ENCODE measurements at regions not wholly inside any gene's neighbourhood (a gene's known extent, or its start where the extent isn't known, plus 50 kb on each side); places are given as distances from the start of the nearest gene placed in this dataset.

DNA sequence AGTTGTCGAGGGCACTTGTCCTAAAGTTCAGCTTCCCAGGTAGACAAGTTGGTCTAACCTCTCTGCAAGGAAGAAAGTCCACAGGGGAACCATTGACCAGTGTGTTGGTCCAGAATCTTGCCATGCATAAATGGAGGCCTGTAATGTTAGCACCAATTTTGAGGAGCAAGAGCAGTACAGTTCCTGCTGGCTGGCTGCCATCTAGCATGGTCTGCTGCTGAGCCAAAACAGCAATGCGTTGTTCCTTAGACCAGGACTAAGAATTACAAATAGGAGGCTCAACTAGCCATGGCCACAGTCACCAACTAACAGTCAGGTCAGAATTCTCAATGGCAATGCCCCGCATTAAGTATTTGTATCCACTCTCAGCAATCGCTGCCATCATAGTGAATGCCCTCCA, 72.8 kb upstream of the WIPF1 start:
- no peaks in the 10 kb centered on the region for H4K20me1 ChIP-seq (ENCODE audit: insufficient read depth)
- no peak for DNase-seq
- no peaks in the 10 kb centered on the region for H3K79me2 ChIP-seq (ENCODE audit: low read depth)
- BruUV-seq (replicated peaks) = no TSS peak
- no peak overlapping the region for H2AFZ ChIP-seq
- no peak overlapping the region for H3K4me2 ChIP-seq
- no peaks in the 10 kb centered on the region for H3K36me3 ChIP-seq (ENCODE audit: low read depth)
- no peaks in the 10 kb centered on the region for H3F3A ChIP-seq (ENCODE audit: insufficient read depth, low read depth)
- peaks cover 14% of the 10 kb centered on the region; the same call in 1 of the 2 replicates for H3K9me3 ChIP-seq (ENCODE audit: insufficient read depth, low read depth)
- no peak overlapping the region for H3K27ac ChIP-seq
- TF ChIP-seq, protein P1, sequence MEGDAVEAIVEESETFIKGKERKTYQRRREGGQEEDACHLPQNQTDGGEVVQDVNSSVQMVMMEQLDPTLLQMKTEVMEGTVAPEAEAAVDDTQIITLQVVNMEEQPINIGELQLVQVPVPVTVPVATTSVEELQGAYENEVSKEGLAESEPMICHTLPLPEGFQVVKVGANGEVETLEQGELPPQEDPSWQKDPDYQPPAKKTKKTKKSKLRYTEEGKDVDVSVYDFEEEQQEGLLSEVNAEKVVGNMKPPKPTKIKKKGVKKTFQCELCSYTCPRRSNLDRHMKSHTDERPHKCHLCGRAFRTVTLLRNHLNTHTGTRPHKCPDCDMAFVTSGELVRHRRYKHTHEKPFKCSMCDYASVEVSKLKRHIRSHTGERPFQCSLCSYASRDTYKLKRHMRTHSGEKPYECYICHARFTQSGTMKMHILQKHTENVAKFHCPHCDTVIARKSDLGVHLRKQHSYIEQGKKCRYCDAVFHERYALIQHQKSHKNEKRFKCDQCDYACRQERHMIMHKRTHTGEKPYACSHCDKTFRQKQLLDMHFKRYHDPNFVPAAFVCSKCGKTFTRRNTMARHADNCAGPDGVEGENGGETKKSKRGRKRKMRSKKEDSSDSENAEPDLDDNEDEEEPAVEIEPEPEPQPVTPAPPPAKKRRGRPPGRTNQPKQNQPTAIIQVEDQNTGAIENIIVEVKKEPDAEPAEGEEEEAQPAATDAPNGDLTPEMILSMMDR (conservative IDR thresholded peaks at IDR 0.05) = no peak
- TF ChIP-seq EZH2 (IDR thresholded peaks at IDR 0.05; ENCODE audit: low read depth) = no peak
- ChIA-PET CTCF (no interaction called here), POLR2A (ENCODE audit: unreplicated experiment) (interaction anchor here (0.6 kb wide), 1 partner anchor 52 kb away, joined by 4 read pairs; no protein-coding TSS in a partner anchor)
- no peaks in the 10 kb centered on the region for H3K4me1 ChIP-seq (replicated peaks; ENCODE audit: insufficient read depth)
- intact Hi-C loops (cut with micrococcal nuclease; ENCODE audit: unreplicated experiment) = no loop called here
- no peak overlapping the region for H3K4me3 ChIP-seq
- peaks cover 5% of the 10 kb centered on the region; the same call in 1 of the 2 replicates for H3K9me2 ChIP-seq (ENCODE audit: insufficient read depth)
- no peaks in the 10 kb centered on the region for H3K27me3 ChIP-seq (ENCODE audit: insufficient read depth, low read depth)

DNA sequence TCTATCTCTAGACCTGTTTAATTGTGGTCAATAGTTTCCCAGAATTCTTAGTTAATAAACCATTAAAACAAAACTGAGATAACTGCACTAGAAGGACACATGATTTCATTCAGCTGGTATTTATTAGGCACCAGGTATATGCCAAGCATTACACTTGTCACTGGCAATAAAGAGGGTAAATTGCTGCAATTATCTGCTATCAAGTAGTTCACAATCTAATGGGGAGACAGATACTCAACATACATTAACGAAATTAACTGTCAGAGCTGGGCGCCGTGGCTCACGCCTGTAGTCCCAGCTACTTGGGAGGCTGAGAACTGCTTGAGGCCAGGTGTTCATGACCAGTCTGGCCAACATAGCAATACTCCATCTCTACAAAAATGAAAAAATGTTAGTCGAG, 71.7 kb upstream of the WIPF1 start:
- intact Hi-C loops (cut with micrococcal nuclease; ENCODE audit: unreplicated experiment) = no loop called here
- H3K9me2 ChIP-seq (ENCODE audit: insufficient read depth) = peaks cover 5% of the 10 kb centered on the region; the same call in 1 of the 2 replicates
- H3K4me2 ChIP-seq = no peak overlapping the region
- ChIA-PET POLR2A (ENCODE audit: unreplicated experiment) (no interaction called here), CTCF (no interaction called here)
- DNase-seq = no peak
- BruUV-seq (replicated peaks) = no TSS peak
- H3K27ac ChIP-seq = no peak overlapping the region
- no peak overlapping the region for H2AFZ ChIP-seq
- no peaks in the 10 kb centered on the region for H3K36me3 ChIP-seq (ENCODE audit: low read depth)
- no peaks in the 10 kb centered on the region for H3K79me2 ChIP-seq (ENCODE audit: low read depth)
- H3F3A ChIP-seq (ENCODE audit: insufficient read depth, low read depth) = no peaks in the 10 kb centered on the region
- no peaks in the 10 kb centered on the region for H3K27me3 ChIP-seq (ENCODE audit: insufficient read depth, low read depth)
- H4K20me1 ChIP-seq (ENCODE audit: insufficient read depth) = no peaks in the 10 kb centered on the region
- H3K9me3 ChIP-seq (ENCODE audit: insufficient read depth, low read depth) = peaks cover 14% of the 10 kb centered on the region; the same call in 1 of the 2 replicates
- H3K4me1 ChIP-seq (replicated peaks; ENCODE audit: insufficient read depth) = no peaks in the 10 kb centered on the region
- H3K4me3 ChIP-seq = no peak overlapping the region
- TF ChIP-seq EZH2 (IDR thresholded peaks at IDR 0.05; ENCODE audit: low read depth) = no peak
- TF ChIP-seq, protein P1 (conservative IDR thresholded peaks at IDR 0.05) = no peak

DNA sequence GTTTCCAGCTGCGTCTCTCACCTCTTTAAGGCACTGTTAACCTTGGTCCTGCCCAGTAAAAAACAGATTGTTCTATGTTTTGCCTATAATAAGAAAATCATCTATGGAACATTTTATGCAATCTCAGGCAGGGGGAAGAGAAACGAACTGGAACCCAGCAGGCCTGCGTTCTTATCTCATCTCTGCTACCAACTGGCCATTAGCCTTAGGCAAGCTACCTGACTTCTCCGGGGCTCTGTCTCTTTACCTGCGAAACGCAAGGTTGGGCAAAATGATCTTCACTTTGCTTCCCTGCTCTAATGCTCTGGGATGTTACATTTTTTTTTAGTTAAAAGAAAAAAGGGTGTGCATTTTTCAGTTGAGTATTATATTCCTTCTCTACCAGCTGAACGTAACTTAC, 70.5 kb upstream of the WIPF1 start:
- Histone ChIP-seq H3K9me2 (ENCODE audit: insufficient read depth) (peaks cover 5% of the 10 kb centered on the region; the same call in 1 of the 2 replicates), H2AFZ (no peak overlapping the region), H3K27ac (no peak overlapping the region), H3K4me1 (replicated peaks; ENCODE audit: insufficient read depth) (no peaks in the 10 kb centered on the region), H3K27me3 (ENCODE audit: insufficient read depth, low read depth) (no peaks in the 10 kb centered on the region), H3K36me3 (ENCODE audit: low read depth) (no peaks in the 10 kb centered on the region), H3K4me2 (no peak overlapping the region), H3K79me2 (ENCODE audit: low read depth) (no peaks in the 10 kb centered on the region), H3K4me3 (no peak overlapping the region), H4K20me1 (ENCODE audit: insufficient read depth) (no peaks in the 10 kb centered on the region), H3F3A (ENCODE audit: insufficient read depth, low read depth) (no peaks in the 10 kb centered on the region), H3K9me3 (ENCODE audit: insufficient read depth, low read depth) (peaks cover 14% of the 10 kb centered on the region; the same call in 1 of the 2 replicates)
- CTCF ChIA-PET = no interaction called here
- TF ChIP-seq, protein P1 (conservative IDR thresholded peaks at IDR 0.05) = no peak
- no peak for TF ChIP-seq EZH2 (IDR thresholded peaks at IDR 0.05; ENCODE audit: low read depth)
- no TSS peak for BruUV-seq (replicated peaks)
- POLR2A ChIA-PET (ENCODE audit: unreplicated experiment) = no interaction called here
- intact Hi-C loops (cut with micrococcal nuclease; ENCODE audit: unreplicated experiment) = no loop called here
- DNase-seq = no peak

Measured in PC-9 (cell line).